HG03469 (cell line): ENCODE measurements at regions not wholly inside any gene's neighbourhood (a gene's known extent, or its start where the extent isn't known, plus 50 kb on each side); places are given as distances from the start of the nearest gene placed in this dataset.
"Not testable (repeated sequence)": the region's sequence is repeated elsewhere in the genome, so short reads cannot be mapped to it uniquely, and the experiment has no call there.

Experiments used
- ATAC-seq: cut with Tn5 transposase; IDR thresholded peaks from one replicate; pipeline ENCODE4 v1.9.1; 2021; ENCODE audit warnings: mild to moderate bottlenecking, moderate library complexity, moderate number of reproducible peaks; ENCODE audit not compliant: unreplicated experiment

- ATAC-seq, result not testable (repeated sequence)
Observed at GRCh38 chr14:105600195-105600938, 74.0 kb downstream of the TMEM121 start.

- ATAC-seq, result no peak
Observed at GRCh38 chr14:105600939-105601359, 74.6 kb downstream of the TMEM121 start.

GRCh38 chr14:105601360-105602242 lies 75.2 kb downstream of the TMEM121 start:
- no peak for ATAC-seq

GRCh38 chr14:105602243-105602750 lies 75.9 kb downstream of the TMEM121 start:
- ATAC-seq, result no peak

GRCh38 chr14:105602799-105603793 lies 76.7 kb downstream of the TMEM121 start:
- ATAC-seq, result no peak

GRCh38 chr14:105604531-105605463 lies 78.4 kb downstream of the TMEM121 start:
- ATAC-seq, result not testable (repeated sequence)

GRCh38 chr14:105605464-105606304 lies 79.3 kb downstream of the TMEM121 start:
- ATAC-seq, result no peak

- not testable (repeated sequence) for ATAC-seq
Observed at GRCh38 chr14:105606305-105606975, 80.1 kb downstream of the TMEM121 start.

GRCh38 chr14:105607025-105607424 lies 80.6 kb downstream of the TMEM121 start:
- not testable (repeated sequence) for ATAC-seq

GRCh38 chr14:105614987-105615386 lies 88.6 kb downstream of the TMEM121 start:
- ATAC-seq, result not testable (repeated sequence)

GRCh38 chr14:105615986-105616801 lies 89.8 kb downstream of the TMEM121 start:
- not testable (repeated sequence) for ATAC-seq

- no peak for ATAC-seq
Observed at GRCh38 chr14:105616802-105617192, 90.4 kb downstream of the TMEM121 start.

- ATAC-seq, result no peak
Observed at GRCh38 chr14:105617201-105617777, 90.9 kb downstream of the TMEM121 start.

- not testable (repeated sequence) for ATAC-seq
Observed at GRCh38 chr14:105617805-105618204, 91.4 kb downstream of the TMEM121 start.

GRCh38 chr14:105619324-105619723 lies 92.9 kb downstream of the TMEM121 start:
- not testable (repeated sequence) for ATAC-seq

GRCh38 chr14:105620178-105620864 lies 93.9 kb downstream of the TMEM121 start:
- ATAC-seq, result not testable (repeated sequence)
